SH-SY5Y (cell line): ENCODE measurements at regions not wholly inside any gene's neighbourhood (a gene's known extent, or its start where the extent isn't known, plus 50 kb on each side); places are given as distances from the start of the nearest gene placed in this dataset.

Experiments used
- GATA2 ChIP-seq: IDR thresholded peaks from 2 replicates; pipeline ENCODE4 v1.6.1; 2011; ENCODE audit warnings: mild to moderate bottlenecking, low read depth, low read length
- GATA3 ChIP-seq: IDR thresholded peaks from 2 replicates; pipeline ENCODE4 v1.6.1; 2011; ENCODE audit warnings: low read depth, mild to moderate bottlenecking, low read length, moderate library complexity

- TF ChIP-seq GATA2 (no peak), GATA3 (no peak)
Measured at GRCh38 chr10:81759111-81759510, 115.9 kb upstream of the NRG3 start.
